Fibroblast of skin of left quadriceps (primary cell): ENCODE measurements at regions not wholly inside any gene's neighbourhood (a gene's known extent, or its start where the extent isn't known, plus 50 kb on each side); places are given as distances from the start of the nearest gene placed in this dataset.

Source experiments
- DNase-seq, 2 experiments: peaks; one replicate each; pipeline ENCODE4 v3.0.0-alpha.2; 2013; ENCODE audit warnings: low read depth in 2 of 2

DNA sequence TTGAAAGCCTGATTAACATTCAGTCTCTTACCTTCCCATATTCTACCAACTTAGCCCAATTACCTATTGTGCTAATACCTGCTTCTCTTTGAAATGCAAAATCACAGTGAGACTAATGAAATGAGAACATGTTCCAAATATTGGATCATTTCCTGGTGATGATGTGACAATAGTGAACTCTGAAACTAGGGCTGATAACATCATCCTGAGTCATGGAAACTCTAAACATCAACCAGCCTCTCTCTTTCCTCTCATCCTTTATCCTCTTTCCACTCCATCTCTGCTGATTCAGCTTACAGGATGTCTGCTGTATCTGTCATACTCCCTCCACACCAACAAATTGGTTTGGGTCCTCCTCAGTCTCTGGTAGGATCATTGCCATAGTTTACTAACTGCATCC, 98.8 kb upstream of the NCKAP5 start:
- DNase-seq, result peak in 1 of 2 experiments; percentile 13

DNA sequence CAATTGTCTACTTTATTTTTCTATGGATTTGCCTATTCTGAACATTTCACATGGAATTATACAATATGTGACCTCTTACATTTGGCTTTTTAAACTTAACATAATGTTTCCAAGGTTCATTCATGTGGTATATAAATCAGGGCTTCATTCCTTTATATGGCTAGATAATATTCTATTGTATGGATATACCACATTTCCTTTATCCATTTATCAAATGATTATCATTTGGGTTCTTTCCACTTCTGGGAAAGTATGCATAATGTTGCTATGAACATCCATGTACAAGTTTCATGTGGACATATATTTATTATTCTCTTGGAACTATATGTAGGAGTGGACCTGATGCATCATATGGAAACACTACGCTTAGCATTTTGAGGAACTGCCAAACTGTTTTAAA, 99.7 kb upstream of the NCKAP5 start:
- no peak for DNase-seq

DNA sequence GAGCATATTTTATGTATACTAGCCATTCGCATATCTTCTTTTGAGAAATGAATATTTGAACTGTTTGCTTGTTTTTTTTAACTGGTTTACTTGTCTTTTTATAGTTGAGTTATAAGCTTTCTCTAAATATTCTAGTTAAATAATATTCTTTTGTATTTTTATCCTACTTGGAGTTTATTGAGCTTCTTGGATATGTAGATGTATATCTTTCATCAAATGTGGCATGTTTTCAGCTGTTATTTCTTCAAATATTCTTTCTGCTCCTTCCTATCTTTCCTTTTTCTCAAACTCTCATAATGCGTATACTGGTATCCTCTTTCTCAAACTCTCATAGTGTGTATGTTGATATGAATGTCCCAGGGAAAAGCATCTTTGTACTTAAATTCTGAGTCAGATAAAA, 100.3 kb upstream of the NCKAP5 start:
- DNase-seq, result no peak

DNA sequence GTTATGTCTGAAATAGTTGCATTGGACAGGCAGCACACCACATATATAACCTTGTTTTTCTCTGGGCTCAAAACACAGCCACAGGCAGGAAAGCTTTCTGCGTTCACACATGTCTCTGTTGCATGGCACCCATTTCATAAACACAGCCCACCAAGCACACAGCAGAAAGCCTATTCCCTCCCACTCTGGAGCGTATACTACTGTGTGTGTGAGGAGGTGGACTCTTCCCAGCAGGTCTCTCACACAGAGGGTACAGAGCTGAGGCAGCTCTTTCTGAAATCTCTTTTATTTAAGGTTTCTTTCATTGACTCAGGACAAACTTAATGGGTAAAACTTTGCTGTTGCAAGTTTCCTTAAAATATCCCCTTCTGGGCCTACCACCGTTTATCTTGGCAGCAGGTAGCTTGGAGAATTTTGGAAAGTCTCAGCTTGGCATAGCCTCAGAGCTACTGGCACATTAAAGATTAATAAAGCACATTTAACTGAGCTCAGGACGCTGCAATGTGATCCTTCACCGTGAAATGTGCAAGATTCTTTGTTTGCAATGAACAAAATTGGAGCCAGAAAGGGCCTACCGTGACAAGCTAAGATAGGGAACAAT, 105.1 kb upstream of the NCKAP5 start:
- DNase-seq, result no peak

DNA sequence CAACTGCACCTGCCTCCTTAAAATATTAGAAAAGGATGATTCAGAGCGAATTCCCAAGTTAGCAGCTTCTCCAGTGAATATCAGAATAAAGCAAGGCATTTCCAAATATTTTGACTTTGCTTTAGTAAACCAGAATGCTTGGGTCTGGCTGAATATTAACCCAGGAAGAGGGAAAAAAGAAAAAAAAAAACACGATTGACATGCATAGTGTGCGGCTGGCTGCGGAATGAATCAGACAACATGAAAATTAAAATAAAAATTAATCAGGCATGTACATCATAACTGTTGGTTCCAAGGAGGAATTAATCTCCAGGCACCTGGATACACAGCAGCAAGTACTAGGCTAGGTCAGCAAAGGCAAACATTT, 105.8 kb upstream of the NCKAP5 start:
- no peak for DNase-seq

DNA sequence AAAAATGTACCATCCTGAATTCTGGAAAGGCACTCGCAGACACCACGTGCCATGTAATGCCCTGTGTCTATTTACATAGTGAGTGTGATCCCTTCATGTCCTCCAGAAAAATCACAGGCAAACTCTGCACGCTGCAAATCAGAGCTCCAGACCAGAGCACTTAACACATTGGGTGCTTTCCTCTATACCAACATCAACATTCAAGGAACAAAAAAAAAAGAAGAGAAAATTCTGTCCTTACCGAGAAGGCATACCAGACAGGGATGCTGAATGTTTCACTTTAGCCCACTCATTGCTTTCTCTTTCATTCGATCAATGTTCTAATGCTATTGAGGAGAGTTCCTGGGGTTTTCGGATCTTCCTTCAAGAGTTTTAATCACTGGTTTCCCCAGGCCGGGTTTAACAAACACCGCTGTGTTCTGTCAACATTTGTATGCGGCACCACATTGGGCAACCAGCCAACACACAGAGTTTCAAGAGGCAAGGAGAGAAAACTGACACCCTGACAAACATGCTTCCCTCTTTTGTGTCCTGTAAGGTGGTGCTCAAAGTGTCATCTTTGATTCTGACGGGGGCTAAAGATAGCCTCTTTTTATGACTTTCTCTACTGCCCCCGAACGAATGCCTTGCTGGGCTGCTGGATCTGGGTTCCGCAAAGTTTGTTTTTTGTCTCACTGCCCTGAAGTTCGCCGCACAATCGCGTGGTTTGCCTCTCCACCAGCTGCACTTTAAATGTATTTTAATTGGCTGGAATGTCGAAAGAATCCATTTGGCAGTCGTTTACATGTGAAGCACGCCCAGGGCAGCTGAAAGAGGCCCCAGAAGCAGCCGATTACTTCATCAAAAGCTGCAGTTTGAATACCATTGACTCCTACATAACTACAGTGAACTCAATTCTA, 106.4 kb upstream of the NCKAP5 start:
- peak; percentile 92 for DNase-seq

DNA sequence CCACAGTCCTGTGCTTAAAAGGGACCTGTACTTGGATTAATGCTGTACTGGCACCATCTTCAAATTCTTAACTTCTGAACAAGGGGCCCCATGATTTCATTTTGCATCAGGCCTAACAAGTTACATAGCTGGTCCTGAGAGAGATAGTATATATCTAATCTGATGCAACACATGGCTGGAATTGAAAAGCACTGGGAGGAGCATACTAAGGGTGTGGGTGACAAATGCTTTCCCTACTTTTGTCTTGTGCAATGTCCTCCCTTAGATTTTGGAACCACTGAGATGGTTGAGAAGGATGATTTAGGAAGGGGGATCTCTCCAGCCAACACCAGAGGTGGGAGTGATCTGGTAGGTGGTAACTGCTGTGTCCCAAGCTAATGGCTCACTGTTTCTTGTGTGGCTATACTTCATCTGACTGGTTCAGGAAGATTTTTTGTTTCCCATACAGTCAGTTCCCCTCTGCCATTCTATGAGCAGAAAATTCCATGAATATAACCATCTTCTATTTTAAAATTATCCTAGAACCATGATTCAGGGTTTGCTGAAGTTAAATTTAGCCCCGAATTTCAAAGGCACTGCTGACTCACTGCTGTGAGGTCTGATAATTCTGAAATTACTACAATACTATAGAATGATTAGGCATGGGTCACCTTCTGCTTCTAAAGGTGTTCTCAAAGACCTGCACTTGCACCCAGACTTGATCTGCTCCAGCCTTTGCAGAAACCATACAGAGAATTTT, 108.3 kb upstream of the NCKAP5 start:
- peak; percentile 82 to 83 for DNase-seq

DNA sequence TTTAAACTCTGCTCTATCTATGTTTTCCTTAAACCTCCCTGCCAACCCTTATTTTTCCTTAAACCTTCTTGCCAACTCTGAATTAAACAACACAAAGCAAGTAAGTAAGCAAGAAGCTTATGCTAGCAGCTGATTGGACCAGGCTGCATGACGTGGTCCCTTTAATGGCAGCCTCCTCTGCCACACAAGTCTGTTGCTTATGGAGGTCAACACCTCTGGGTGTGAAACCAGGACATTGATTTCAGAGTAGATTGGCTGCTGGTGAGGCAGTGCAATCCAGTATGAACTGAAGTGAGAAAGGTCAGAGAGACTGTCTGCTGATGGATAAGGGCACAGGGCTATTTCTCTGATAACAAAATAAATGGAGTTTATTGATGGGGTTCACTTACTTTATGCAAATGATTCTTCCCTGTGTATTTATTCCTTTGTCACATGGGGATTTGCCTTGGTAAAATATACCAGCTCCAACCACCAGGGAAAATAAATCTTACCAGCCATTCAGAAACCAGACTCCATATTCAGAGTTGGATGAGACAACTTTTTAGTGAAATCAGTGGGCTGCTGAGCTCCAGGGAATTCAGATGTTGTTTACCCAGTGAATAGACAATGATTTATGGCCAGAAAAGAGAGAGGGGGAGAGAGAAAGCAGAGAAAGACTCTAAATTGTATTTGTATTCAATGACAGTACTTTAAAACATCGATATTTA, 112.2 kb upstream of the NCKAP5 start:
- no peak for DNase-seq

DNA sequence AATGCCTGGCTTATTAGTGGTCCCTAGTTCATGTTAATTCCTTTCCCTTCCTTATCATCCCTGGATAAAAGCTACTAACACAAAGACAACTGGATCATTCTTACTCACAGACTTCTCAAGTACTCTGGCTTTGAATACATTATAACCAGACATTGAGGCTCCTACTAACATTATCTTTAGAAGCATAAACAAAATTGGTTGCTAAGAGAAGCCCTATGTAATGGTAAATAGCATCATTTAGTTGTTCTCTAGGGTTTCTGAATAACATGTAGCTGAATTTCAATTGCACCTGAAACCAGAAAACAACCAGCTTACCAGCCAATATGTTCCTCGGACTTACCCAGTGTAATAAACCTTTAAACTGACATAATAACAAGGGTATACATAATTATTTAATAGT, 114.1 kb upstream of the NCKAP5 start:
- DNase-seq, result no peak

DNA sequence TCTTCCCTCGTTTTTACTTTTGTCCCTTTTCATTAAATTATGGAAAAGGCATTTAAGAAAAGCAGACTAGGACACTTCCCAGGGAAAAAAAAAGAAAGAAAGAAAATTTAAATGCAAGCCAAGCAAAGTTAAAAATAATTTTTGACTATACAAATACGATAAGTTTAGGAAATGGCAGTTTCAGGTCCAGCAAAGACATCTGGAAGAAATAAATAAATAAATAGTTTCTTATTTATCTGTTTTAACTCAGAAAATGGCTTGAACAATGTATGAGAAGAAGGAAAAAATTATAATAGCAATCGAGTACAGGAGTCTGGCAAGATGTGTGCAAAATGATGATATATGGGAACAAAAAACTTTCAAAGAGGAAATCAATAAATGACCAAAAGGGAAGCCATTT, 114.6 kb upstream of the NCKAP5 start:
- DNase-seq, result no peak

DNA sequence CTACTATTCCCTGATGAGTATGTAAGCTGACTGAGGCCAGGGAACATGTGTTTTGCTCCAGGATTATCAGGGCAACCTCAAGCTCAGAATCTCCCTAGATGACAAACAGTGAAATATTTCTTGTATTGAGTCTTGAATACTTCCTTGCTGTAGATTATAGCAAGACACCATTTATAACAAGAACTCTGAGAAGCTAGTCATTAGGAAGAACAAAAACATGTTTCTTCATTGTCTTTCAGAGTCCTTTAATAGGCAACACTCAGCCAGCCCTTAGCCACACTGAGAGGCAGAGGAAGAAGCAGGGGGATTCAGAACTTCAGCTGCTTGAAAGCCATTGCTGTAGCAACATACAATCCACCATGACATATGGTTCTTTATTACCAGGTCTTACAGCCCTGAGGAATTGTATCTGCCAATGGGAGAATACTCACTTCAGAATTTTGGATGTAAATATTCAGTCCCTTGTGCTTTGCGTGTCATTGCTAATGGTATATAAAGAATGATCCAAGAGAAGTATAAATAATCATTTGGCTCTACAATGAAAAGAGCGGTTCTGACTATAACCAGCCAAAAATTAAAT, 117.5 kb upstream of the NCKAP5 start:
- DNase-seq, result no peak

DNA sequence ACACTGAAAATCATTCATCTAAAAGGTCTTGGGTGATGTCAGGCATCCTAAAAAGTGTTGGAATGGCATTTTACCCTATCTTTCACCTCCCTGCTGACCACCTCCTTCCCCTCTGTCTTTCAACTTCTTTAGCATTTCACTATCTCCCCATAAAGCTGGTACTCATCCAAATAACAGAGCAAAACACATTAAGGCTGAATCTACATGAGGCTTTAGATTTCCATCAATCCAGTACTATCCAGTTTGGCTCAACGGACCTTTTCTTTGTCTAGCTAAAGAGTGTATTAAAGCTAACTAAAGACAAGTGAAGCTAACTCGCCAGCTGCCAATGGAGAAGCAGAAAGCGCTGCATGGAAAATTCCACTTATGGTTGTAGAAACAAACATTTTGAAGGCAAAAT, 122.5 kb upstream of the NCKAP5 start:
- DNase-seq, result no peak

DNA sequence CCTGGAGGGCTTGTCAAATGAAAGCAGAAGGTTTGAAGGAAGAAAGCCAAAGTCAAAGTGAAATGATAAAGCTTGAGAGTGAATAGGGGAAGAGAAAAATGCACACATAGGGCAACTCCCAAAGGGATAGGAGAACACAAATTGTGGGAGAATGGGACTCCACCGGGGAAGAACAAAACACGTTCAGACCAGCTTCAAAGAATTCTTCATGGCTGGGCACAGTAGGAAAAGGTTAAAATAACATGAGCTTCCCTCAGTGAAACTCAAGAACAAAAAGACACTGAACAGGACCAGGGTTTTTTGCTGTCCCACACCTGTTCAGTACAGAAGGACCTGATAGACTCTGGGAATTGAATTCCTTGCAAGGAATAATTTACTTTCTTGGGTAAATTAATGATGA, 123.1 kb upstream of the NCKAP5 start:
- DNase-seq, result no peak

DNA sequence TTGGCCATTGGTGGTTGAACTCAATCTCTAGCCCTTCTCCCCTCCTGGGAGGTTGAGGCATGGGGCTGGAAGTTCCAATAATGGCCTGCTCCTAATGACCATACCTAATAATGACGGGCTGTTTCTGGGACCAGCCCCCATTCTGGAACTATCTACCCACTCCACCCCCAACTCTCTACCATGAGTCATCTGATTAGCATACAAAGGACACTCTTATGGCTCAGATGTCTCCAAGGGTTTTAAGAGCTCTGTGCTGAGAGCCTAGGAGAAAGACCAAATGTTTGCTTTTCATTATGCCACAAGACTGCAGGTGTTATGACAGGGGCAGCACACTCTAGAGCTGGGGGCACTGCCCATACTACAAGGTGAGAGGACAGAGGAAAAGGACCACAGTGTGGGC, 137.0 kb upstream of the NCKAP5 start:
- DNase-seq, result no peak

DNA sequence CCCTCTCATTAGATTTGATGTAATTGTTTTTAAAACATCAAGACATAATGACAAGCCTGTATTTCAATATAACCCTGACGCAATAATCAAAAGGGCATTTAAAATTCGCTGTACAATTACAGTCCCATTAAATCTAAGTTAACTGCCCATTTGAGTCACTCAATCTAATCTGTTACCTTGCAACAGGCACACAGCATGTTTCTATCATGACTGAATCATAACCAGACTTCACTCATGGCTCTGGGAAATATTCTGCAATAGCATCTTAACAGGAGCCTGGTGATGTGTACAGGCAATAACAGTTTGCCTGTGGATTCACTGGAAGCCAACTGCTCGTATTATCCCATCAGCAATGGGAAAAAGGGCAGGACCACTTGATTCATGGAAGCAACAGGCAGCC, 142.3 kb upstream of the NCKAP5 start:
- peak in 1 of 2 experiments; percentile 11 for DNase-seq

DNA sequence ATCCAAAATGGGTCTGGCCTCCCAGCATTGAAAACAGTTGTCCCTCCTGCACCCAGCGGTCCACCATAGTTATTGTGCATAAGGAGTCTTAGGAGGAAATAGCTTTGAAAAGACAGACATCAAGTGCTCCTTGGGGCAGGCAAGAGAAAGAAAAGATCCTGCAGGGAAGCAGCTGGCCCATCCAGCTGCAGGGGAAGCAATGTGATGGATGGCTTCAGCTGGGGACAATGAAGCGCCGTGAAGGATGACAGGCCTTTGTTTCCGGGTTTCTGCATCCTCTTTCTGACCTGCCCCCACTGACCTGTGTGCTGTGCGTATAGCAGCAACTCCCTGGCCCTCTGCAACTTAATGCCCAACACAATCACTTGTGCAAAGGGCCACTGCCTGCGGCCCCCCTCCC, 142.9 kb upstream of the NCKAP5 start:
- no peak for DNase-seq

DNA sequence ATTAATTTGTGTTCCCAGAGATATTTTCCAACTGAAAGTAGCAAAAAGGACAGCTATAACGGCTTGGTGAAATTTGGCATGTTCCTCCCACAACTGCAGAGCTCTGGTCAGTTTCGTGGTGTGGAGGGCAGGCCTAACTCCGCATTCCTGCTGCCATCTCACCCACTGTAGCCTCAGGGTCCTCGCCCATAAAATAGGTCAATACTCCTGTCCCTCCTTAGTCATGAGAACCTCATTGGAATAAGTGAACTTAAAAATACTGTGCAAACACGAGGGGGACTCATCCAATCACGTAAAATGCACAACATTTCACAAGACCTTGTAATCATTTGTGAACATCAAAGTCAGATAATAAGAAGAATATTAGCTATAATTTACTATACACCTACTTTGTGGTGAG, 143.5 kb upstream of the NCKAP5 start:
- no peak for DNase-seq

DNA sequence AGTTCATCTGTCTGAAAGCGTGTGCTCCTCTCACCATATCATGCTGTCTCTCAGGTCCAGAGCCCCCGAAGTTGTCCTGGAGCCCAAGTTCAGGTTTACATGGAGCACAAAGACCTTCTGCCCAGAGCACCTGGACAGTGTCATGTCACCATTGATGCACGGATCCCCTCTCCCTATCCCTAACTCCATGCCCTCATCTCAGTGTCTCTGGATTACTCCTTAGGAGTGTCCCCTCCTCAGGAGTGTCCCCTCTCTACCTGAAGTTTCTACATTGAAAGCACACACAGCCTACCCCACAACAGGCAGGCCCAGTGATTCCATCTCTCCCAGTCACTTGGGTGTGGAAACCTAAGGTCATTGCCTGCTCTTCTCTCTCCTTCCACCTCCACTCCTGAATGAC, 144.1 kb upstream of the NCKAP5 start:
- no peak for DNase-seq

DNA sequence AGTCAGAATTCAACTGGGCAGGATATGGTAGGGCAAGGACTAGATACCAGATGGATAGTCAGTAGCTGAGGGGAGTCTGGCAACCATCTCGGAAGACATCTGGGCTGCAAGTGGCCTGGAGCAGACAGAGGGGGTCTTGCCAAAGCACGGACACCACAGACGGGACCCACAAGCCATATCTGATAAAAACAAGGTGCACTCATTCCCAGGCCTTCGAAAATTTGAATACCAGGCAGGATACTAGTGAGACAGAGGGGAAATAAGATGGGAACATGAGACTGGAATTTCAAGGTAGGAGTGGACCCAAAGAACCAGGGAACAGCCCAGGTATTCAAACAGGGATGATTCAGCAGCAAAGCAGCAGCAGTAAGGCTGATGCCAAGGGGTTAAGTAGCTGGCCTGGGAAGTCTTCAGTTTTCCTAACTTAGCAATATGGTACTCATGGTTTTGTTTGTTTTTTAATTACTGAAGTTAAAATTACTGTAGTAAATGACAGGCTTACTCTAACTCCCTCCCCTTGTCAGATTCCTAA, 144.9 kb upstream of the NCKAP5 start:
- DNase-seq, result no peak

DNA sequence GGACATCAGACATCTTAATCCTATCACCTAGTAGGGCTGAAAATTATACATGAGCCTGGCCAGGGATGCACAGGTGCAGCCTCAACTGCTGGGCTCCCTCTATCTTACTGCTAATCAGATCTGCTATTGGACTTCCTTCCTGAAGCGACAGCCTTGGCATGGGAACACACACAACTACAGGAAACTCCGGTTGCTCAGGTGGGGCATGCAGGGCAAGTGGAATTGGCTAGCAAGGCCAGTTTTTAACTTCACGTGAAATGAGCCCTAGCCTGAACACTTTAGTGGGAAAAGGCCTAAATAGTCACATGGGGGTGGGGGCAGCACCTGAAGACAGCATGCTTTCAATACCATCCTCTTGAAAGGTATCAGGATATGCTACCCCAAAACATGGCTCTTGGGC, 147.9 kb upstream of the NCKAP5 start:
- DNase-seq, result no peak

DNA sequence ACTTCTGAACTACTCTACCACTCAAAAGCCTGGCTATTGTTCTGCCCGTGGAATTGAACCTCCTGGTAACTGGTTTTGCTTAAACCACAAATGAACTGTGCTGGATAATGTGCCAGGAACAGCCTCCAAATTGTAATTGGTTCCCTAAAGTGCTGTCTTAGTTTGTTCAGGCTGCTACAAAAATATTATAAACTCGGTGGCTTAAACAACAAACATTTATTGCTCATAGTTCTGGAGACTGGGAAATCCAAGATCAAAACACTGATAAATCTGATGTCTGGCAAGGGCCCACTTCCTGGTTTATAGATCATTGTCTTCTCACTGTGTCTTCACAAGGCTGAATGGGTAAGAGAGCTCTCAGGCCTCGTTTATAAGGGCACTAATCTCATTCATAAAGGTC, 149.2 kb upstream of the NCKAP5 start:
- DNase-seq, result no peak
